LoVo (cell line): ENCODE measurements at regions not wholly inside any gene's neighbourhood (a gene's known extent, or its start where the extent isn't known, plus 50 kb on each side); places are given as distances from the start of the nearest gene placed in this dataset.
"Not testable (repeated sequence)": the region's sequence is repeated elsewhere in the genome, so short reads cannot be mapped to it uniquely, and the experiment has no call there.

Source experiments
- DNase-seq: peaks from one replicate; pipeline ENCODE4 v3.0.0-alpha.2; 2016; ENCODE audit warnings: low spot score

- no peak for DNase-seq
These were observed 1852.2 kb downstream of the PCDH7 start for GRCh38 chr4:32572366-32572765.

DNA sequence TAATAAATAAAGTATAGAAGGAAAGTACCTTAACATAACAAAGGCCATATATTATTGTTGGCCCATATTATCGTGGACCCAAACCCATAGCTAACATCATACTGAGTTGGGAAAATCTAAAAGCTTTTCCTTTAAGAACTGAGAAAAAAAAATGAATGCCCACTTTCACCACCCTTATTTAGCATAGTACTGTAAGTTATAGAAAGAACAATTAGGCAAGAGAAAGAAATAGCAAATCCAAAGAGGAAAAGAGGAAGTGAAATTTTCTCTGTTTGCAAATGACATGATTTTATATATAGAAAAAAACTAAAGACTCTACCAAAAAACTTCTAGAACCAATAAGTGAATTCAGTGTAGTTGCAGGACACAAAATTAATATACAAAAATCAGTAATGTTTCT lies 1854.6 kb downstream of the PCDH7 start:
- no peak for DNase-seq

- DNase-seq, result no peak
These were observed 1868.9 kb downstream of the PCDH7 start for GRCh38 chr4:32589097-32589496.

DNA sequence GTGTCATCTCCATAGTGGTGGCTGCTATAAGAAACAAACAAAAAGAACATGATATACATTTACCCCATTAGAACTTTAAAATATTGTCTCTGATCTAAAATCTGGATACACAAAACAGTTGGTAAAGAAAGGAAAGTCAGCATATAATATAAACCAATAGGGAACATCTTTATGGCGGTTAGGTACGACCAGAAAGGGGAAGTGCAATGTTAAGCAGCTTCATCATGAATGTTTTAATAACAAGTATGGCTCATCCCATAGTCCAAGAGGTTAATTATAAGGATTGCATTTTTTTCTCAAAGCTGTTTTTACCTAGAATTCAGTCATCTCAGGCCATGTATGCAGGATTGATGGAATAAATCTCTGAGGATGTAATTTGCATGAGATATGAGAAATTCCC lies 1869.7 kb downstream of the PCDH7 start:
- no peak for DNase-seq

GRCh38 chr4:32597354-32597753 lies 1877.2 kb downstream of the PCDH7 start:
- DNase-seq, result no peak

DNA sequence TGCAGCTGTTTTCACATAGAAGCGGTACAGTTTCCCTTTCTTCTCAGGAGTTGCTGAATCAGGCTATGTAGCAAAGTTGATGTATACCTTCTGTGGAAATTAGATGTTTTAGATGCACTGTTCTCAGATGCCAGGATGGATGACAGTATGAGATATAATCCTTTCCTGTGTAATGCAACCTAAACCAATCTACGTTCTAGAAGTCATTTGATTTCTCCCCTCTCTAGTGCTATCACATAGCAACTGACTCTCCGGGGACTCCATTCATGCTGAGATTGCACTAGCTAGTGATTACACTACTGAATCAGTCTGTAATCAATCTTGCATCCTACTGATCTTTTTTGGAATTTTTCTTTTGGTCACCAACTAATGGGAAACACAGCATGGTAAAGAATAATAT lies 1881.7 kb downstream of the PCDH7 start:
- no peak for DNase-seq

DNA sequence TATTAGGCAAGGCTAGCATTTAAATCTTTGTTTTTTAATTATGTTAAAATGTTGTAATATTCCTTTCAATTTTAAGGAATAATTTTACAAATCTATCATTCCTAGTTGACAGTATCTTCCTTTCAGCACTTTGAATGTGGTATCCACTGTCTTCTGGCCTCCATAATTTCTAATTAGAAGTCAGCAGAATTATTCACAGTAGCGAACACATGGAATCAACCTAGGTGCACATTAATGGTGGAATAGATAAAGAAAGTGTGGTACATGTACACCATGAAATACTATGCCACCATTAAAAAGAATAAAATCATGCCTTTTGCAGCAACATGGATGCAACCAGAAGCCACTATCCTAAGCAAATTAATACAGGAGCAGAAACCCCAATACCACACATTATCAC lies 1887.8 kb downstream of the PCDH7 start:
- no peak for DNase-seq

- no peak for DNase-seq
These were observed 1904.9 kb downstream of the PCDH7 start for GRCh38 chr4:32624943-32625603.

DNA sequence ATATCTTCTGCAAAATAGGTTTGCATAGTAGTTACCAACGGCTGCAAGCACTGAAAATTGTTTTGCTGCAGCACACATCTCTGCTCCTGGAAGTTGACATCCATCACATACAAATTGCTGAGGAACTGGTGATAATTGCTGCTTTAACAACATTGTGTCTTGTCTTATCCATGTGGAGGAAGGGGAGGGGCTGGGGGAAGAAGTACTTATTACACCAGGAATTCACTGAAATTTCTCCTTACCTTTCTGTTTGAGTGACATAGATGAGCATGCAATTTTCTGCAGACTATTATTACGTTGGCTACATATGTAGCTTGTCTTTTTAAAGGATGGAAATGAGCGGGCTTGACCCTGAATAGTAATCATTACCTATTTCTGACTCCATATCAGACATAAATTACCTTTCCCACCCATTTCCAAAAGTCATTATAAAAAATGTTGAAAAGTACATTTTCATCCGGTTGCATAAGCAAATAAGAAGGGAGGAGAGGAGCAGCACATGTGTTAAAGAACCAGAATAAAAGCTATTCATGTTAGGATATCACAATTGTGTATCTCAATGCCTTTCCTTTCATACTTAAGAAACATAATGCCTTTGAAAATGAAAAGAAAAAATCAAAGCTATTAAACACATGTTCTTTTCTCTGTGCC lies 1905.6 kb downstream of the PCDH7 start:
- DNase-seq, result no peak

- DNase-seq, result no peak
These were observed 1911.7 kb downstream of the PCDH7 start for GRCh38 chr4:32631831-32632230.

- no peak for DNase-seq
These were observed 1913.3 kb downstream of the PCDH7 start for GRCh38 chr4:32633421-32633820.

DNA sequence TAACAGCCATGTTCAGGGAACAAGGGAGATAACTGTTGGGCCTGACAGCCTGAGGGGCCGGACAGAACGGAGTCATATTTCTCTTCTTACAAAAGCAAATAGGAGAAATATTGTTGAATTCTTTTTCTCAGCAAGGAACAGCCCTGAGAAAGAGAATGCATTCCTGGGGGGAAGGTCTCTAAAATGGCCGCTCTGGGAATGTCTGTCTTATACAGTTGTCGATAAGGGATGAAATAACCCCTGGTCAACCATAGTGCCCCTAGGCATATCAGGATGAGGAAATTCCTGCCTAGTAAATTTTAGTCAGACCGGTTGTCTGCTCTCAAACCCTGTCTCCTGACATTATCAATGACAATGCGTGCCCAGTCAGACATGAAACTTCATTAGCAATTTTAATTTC lies 1925.5 kb downstream of the PCDH7 start:
- DNase-seq, result no peak

- no peak for DNase-seq
These were observed 1937.8 kb downstream of the PCDH7 start for GRCh38 chr4:32658019-32658418.

DNA sequence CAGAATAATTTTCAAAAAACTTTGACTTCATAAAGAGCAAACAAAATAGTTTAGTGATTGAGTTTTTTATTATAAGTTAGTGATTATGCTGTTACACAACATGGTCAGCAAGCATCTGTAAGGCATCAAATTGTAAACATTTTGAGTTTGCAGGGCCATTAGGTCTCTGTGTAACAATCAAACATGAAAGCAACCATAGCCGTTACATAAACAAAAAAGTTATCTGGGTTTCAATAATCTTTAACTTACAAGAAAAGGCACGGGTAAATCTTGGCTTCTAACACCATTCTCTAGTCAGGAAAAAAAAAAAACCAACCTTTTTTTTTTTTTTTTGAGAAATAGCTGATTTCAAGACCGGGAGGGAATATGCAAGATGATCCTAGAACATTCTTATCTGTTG lies 1941.1 kb downstream of the PCDH7 start:
- no peak for DNase-seq

GRCh38 chr4:32662803-32663202 lies 1942.6 kb downstream of the PCDH7 start:
- no peak for DNase-seq

- no peak for DNase-seq
These were observed 1952.2 kb downstream of the PCDH7 start for GRCh38 chr4:32672359-32672758.

DNA sequence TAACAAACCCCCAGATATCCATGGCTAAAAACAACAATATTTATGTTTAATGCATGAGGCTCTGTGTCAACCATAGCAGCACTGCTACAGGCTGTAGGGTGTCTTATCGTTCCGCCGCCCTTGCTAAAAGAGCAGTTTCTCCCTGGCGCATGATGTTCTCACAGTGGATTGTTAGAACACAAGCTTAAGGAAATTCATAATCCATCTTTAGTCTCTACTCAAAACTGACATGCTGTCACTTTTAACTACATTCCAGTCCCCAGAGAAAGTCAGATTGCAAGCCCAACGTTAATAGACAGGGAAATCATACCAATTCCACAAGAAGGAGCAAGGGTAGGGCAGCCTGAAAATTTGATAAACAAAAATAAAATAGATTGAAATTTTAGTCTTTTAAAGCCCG lies 1960.8 kb downstream of the PCDH7 start:
- DNase-seq, result no peak

DNA sequence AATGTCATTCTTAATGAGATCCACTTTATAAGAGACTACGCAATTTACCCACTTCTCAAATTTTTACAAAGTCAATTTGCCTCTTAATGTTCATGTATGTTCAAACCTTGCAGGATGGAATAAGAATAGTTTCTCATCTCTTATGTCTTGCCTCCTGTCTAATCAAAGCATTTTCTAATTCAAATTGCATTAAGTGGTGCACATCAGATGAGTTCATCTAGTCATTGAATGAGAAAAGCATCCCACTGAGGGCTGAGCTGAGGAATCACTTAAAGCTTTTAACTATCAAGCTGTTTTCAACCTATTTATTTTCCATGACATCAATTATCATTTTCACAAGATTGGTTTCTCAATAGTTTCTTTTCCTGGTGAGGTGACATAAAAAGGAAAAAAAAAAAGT lies 1964.0 kb downstream of the PCDH7 start:
- DNase-seq, result no peak

- no peak for DNase-seq
These were observed 1966.0 kb downstream of the PCDH7 start for GRCh38 chr4:32686123-32686522.

GRCh38 chr4:32689518-32689917 lies 1969.3 kb downstream of the PCDH7 start:
- no peak for DNase-seq

GRCh38 chr4:32697281-32697814 lies 1977.2 kb downstream of the PCDH7 start:
- no peak for DNase-seq

DNA sequence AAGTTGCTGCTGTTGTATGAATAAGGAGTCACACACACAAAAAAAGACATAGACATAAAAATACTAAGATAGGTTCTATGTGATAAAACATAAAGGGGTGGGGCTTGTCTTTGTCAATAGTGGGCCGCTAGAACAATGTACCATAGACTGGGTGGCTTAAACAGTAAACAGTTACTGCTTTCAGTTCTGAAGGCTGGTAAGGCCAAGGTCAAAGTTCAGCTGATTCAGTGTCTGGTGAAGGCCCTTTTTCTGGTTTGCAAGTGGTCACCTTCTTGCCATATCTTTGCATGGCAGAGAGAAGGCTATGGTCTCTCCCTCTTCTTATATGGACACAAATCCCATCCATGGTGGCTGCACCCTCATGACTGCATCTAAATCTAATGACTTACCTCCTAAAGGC lies 1980.7 kb downstream of the PCDH7 start:
- no peak for DNase-seq

GRCh38 chr4:32706893-32707292 lies 1986.7 kb downstream of the PCDH7 start:
- DNase-seq, result no peak

- not testable (repeated sequence) for DNase-seq
These were observed 1996.0 kb downstream of the PCDH7 start for GRCh38 chr4:32716090-32716620.
